KBM-7 (cell line): ENCODE measurements at regions not wholly inside any gene's neighbourhood (a gene's known extent, or its start where the extent isn't known, plus 50 kb on each side); places are given as distances from the start of the nearest gene placed in this dataset.
A peak's percentile ranks its signal among the peaks of the same experiment; 100 is the strongest.
"Not testable (repeated sequence)": the region's sequence is repeated elsewhere in the genome, so short reads cannot be mapped to it uniquely, and the experiment has no call there.

Source experiments
- DNase-seq: peaks from one replicate; pipeline ENCODE4 v3.0.0-alpha.2; 2015
- in situ Hi-C: fragments of 300-500 bp; cut with MboI; formaldehyde crosslinking; loops from 2 replicates; pipeline ENCODE4 v1.14.3; 2020; ENCODE audit warnings: low sequenced_read_pairs, low pct_unique_long_range_greater_than_20kb, mixed read lengths

GRCh38 chr20:29318871-29319461 lies 1938.5 kb upstream of the DEFB115 start:
- DNase-seq, result no peak
- in situ Hi-C loops, result no loop called here

GRCh38 chr20:29319725-29320124 lies 1937.7 kb upstream of the DEFB115 start:
- no peak for DNase-seq
- in situ Hi-C loops, result no loop called here

- DNase-seq, in situ Hi-C loops: not testable (repeated sequence)
Observed at GRCh38 chr20:29320216-29320949, 1937.1 kb upstream of the DEFB115 start.

GRCh38 chr20:29323631-29324515 lies 1933.6 kb upstream of the DEFB115 start:
- DNase-seq, in situ Hi-C loops: not testable (repeated sequence)

- DNase-seq, in situ Hi-C loops: not testable (repeated sequence)
Observed at GRCh38 chr20:29324516-29325303, 1932.8 kb upstream of the DEFB115 start.

GRCh38 chr20:29325304-29325640 lies 1932.2 kb upstream of the DEFB115 start:
- DNase-seq, result no peak
- in situ Hi-C loops, result no loop called here

GRCh38 chr20:29325781-29326180 lies 1931.7 kb upstream of the DEFB115 start:
- in situ Hi-C loops, DNase-seq: not testable (repeated sequence)

- in situ Hi-C loops, result no loop called here
- DNase-seq, result no peak
Observed at GRCh38 chr20:29326376-29327070, 1930.9 kb upstream of the DEFB115 start.

GRCh38 chr20:29327600-29328420 lies 1929.7 kb upstream of the DEFB115 start:
- DNase-seq, result peak; percentile 51
- in situ Hi-C loops, result not testable (repeated sequence)

GRCh38 chr20:29330429-29331115 lies 1926.9 kb upstream of the DEFB115 start:
- in situ Hi-C loops, result not testable (repeated sequence)

GRCh38 chr20:29349836-29350235 lies 1907.6 kb upstream of the DEFB115 start:
- in situ Hi-C loops, result no loop called here

More at GRCh38 chr20:29330429-29331115, 1926.9 kb upstream of the DEFB115 start:
- DNase-seq, result not testable (repeated sequence)

GRCh38 chr20:29375937-29376336 lies 1881.5 kb upstream of the DEFB115 start:
- in situ Hi-C loops, DNase-seq: not testable (repeated sequence)

More at GRCh38 chr20:29349836-29350235, 1907.6 kb upstream of the DEFB115 start:
- no peak for DNase-seq

- peak; percentile 6 for DNase-seq
- in situ Hi-C loops, result not testable (repeated sequence)
Observed at GRCh38 chr20:29392853-29393252, 1864.6 kb upstream of the DEFB115 start.

- in situ Hi-C loops, result no loop called here
- DNase-seq, result no peak
Observed at GRCh38 chr20:29408034-29408695, 1849.3 kb upstream of the DEFB115 start.

- in situ Hi-C loops, result not testable (repeated sequence)
Observed at GRCh38 chr20:29408707-29409106, 1848.8 kb upstream of the DEFB115 start.

GRCh38 chr20:29409160-29409689 lies 1848.2 kb upstream of the DEFB115 start:
- in situ Hi-C loops, result not testable (repeated sequence)

More at GRCh38 chr20:29408707-29409106, 1848.8 kb upstream of the DEFB115 start:
- not testable (repeated sequence) for DNase-seq

More at GRCh38 chr20:29409160-29409689, 1848.2 kb upstream of the DEFB115 start:
- not testable (repeated sequence) for DNase-seq
